ENCODE measurements at regions not wholly inside any gene's neighbourhood (a gene's known extent, or its start where the extent isn't known, plus 50 kb on each side); places are given as distances from the start of the nearest gene placed in this dataset.

- DNase-seq, result no peak
These were observed 490.4 kb upstream of the CFAP20DC start for GRCh38 chr3:59540241-59540640.

DNA sequence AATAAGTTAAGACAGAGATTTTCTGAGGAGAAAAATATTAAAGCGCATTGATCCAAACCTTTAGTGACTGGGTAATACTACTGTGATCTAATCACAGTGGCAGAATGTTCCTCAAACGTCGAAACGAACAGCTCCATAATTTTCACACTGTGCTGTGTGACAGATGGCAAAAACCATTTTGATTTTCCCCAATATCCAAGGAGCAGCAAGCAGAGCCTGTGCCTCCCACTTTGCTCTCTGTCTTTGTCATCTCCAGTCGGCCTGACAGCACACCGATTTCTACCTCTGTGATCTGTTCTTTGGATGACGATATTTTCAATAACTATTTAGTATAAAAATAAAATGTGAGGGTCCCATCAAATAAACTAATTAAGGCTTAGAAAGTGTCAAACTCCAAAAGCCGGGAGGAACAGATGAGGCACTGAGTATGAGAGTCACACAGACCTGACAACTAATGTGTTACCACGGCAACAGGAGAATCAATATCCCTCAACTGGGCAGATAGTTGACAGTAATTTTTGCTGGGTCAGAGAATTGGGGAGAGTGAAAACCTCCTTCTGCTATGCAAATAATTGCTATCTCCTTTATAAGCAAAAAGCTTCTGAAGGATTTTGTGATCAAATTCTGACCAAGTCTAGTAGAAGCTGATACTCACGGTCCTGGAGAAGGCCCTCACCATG, 489.1 kb upstream of the CFAP20DC start:
- DNase-seq, result no peak

DNA sequence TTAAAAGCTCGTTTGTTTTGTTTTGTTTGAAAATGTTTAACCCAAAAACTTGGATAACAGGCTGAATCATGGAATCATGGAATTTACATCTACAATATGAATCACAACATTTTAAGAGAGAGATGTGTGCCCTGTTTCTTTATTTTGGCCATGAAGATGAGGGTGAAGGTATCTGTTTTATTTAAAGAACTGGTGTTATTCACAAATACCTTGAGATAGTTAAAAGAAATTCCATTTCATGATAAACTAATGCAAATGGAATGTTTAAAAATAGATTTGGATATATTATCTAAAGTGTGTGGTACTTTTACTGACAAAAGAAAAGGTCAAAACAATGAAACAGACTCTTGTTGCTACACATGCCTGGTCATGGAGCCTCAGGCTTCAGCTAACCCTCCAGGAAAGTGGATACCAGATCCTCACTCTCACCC, 486.0 kb upstream of the CFAP20DC start:
- DNase-seq, result no peak

DNA sequence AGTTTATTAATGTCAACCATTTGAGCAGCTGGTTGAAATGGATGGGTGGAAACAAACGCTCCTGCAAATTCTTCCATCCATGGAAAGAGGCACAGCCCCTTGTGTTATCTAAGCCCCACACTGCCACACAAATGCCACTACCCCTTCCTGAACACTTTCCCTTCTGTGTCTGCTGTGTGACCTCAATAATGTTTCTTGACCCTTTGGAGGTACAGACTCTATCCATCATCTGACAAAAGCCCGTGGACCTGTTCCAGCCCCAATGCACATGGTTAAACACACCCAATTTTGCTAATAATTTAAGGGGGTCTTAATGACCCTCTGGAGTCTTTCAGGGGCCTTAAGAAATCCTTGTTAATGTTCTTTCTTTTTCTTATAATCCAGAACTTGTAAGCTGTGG, 482.2 kb upstream of the CFAP20DC start:
- no peak for DNase-seq

- DNase-seq, result no peak
These were observed 481.4 kb upstream of the CFAP20DC start for GRCh38 chr3:59531066-59531745.

DNA sequence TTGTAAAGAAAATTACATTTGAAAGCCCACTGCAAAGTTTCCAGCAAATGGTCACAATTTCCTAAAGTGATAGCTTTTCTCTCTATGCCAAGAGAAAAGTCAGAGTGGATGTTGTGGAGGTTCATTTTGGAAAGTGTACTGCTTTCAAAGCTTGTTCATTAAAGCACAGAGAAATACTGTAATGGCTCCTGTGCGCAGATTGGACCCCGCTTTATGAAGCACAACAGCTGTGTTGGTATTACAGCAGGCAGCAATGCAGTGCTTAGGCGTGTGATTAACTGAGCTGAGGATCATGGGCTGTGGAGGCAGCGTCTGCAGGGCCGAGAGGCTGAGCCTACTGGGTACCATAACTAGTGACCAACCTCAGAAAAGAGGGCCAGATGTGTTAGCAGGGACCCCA, 478.4 kb upstream of the CFAP20DC start:
- DNase-seq, result no peak

- no peak for DNase-seq
These were observed 477.7 kb upstream of the CFAP20DC start for GRCh38 chr3:59527493-59527892.

GRCh38 chr3:59526999-59527398, 477.2 kb upstream of the CFAP20DC start:
- no peak for DNase-seq

DNA sequence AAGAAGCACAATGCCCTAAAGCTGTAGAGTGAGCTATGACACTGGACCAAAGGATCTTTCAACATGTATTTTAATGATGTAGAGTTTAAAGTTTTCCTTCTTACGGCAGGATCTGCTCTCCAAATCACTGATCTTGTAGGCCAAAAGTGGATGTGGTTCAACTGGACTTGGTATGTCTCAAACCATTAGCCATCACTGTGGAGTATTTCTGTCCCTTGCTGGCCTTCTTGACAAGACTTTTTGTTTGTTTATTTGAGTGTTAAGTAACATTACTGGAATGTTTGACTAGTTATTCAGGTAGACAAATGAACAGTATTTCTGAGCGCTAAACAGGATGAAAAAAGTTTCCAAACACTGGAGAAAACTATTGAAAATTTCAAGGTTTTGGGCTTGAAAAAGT, 472.7 kb upstream of the CFAP20DC start:
- no peak for DNase-seq

- no peak for DNase-seq
These were observed 469.3 kb upstream of the CFAP20DC start for GRCh38 chr3:59519094-59519493.

DNA sequence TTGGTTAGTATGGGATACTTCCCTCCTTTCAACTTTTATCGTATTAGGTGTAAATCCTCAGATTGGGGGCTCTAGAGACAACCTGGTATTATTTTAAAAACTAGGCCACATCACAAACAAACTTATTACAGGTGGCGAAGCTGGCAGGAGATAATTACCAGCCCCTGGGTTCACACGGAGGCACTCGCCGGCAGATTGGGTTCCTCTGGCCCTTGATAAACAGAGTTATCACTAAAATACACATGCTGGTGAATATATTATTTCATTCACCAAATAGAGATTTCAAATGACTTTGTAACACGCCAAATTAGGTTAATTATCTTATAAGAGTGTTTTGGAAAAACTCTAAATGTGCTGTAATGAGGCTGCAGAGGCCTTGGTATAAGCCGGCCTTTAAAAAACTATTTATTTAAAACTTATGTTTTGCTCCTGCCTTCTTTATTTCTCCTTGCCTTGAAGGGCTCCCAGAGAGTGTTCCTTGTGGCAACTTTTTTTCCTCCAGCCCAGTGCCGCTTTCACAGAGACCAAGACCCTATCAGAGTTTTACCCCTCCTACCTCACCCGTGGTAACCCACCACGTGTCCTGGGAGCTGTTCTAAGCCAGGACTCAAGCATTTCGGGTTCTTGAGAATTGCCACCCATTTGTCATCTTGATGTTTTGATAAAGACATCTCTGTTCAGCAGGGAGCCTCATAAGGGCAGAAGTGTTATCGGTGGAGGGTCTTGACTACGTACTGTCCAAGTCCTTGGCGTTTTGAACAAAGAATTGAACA, 468.6 kb upstream of the CFAP20DC start:
- no peak for DNase-seq

GRCh38 chr3:59517388-59517787, 467.6 kb upstream of the CFAP20DC start:
- no peak for DNase-seq

DNA sequence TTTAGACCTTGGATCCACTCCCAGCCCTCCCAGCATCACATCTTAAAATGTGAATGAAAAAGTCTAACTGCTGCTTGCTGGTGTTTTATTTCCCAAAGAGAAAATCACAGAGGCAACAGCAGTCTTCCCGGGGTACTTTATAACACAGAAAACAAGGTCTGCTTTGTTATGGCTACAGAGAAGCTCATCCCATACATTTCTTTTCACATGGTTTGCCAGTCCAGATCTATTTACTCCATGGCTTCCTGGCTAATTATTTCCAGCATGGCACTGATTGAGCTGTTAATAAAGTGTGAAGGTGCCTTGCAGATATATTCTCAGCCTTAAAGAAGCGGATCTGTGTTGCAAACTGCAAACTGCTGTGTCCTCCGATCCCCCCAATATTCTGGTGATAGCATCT, 466.1 kb upstream of the CFAP20DC start:
- DNase-seq, result no peak

DNA sequence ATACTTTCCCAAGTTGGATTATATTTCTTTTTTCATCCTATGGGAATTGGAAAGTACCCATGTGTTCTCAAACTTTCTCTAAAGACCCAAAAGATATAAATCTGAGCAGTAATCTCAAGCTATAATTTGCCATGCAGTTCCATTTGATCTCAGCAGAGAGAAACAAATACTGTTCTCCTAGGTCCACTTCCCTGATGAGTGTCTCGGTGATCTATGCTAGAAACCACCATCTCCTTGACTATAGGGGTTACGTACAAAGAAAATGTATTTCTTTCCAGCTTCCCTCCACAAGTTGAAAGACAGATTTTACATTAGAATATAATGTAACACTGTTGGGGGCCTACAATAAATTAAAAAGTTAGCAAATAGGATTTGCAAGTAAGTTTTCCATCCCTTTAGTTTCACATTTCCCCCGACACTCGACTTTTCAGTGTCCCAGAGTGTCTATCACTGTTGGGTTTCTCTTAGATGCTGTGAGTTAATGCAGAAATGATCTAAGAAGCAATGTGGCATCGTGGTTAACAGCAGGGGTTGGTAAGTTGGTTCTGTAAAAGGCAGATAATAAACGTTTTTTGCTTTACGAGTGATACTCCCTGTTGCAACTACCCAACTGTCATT, 465.1 kb upstream of the CFAP20DC start:
- DNase-seq, result no peak

- DNase-seq, result no peak
These were observed 463.7 kb upstream of the CFAP20DC start for GRCh38 chr3:59513570-59513969.

- no peak for DNase-seq
These were observed 462.2 kb upstream of the CFAP20DC start for GRCh38 chr3:59512066-59512465.

DNA sequence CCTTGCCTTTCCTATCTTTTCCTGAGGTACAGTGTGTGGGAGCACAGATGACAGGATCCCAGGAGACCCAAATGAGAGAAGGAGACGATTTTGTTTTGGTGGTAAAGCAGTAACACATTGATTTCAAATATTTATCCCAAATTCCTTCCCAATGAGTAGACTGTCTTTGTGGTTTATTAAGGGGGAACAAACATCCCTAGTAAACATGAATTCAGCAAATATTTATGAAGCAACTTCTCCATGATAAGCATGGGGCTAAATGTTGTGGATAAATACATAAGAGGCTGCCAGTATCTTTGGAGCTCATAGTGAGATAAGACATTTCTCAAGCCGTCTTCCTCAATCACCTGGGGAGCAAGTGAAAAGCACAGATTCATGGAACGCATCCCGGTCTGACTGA, 460.8 kb upstream of the CFAP20DC start:
- no peak for DNase-seq

DNA sequence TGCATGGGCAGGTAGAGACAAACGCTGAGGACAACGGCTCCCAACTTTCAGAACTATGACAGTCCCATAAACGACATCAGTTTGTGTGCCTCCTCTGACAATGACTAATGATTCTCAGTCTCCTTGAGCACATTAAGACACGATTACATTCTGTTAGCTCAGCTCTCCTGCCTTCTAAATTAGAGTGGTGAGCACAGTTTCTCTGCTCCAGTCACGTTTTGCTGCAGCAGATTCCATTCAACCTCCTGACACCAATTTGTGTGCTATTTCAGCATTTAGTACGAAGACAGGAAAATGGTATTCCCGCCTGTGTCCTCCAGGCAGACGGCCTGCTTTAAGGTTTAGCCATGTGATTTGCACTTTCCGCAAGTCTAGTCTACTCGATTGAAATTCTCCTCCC, 458.4 kb upstream of the CFAP20DC start:
- DNase-seq, result no peak

DNA sequence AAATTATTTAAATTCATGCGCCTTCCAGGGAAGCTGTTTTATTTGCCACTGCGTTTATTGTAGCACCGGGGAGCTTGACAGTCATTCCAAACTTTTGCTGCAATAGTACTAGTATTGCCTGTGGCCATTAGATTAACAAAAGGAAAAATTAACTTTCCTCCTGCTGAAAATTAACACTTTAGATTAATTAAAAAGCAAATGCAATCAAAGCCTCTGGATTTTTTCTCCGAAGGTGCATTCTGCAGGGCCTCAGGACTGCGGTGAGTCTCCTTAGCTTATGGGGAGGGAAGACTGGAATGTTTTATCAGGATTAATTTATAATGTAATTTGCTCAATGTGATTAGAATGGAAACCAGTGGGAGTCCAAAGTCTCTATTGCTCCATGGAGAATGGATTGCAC, 456.4 kb upstream of the CFAP20DC start:
- no peak for DNase-seq

DNA sequence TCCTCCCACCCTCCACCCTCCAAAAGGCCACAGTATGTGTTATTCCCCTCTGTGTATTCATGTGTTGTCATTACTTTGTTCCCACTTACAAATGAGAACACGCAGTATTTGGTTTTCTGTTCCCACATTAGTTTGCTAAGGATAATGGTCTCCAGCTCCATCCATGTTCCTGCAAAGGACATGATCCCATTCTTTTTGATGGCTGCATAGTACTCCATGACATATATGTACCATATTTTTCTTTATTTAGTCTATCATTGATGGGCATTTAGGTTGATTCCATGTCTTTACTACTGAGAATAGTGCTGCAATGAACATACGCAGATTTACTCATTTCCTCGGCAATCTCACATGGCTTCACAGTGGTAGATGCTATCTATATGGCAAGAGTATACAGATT, 453.6 kb upstream of the CFAP20DC start:
- DNase-seq, result no peak

DNA sequence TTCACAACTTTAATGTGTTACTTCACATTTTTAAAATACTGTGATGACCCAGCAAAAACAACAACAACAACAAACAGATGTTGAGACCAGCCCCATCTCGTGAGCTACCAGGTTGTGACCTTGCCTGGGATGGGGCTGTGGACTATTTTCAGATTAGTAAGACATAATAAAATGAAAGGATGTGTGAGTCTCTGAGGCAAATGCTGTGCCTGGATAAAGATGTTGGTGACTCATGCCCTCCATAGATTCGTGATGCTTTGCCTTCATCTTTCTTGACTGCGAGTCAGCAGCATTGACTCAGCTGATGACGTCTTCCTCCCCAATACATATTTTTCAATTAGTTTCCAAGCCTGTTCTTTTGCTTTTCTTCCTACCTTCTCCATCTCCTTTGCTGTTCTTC, 453.0 kb upstream of the CFAP20DC start:
- no peak for DNase-seq

DNA sequence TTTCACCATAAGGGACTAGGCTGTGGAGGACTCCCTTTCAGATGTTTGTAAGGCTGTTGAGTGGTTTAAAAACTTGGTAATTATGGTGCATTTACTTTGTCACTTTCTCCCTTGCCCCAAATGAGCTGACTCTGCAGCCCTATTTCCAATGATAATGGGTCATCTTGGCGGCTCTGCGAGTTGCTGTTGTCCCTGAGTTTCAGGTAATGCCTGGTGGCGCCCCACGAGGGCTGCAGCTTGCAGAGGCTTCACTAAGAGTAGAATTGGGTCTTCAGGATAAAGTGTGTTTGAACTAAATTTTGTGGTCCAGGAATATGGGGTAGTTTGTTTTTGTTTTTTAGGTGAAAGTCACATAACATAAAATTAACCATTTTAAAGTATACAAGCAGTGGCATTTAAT, 450.1 kb upstream of the CFAP20DC start:
- no peak for DNase-seq

DNA sequence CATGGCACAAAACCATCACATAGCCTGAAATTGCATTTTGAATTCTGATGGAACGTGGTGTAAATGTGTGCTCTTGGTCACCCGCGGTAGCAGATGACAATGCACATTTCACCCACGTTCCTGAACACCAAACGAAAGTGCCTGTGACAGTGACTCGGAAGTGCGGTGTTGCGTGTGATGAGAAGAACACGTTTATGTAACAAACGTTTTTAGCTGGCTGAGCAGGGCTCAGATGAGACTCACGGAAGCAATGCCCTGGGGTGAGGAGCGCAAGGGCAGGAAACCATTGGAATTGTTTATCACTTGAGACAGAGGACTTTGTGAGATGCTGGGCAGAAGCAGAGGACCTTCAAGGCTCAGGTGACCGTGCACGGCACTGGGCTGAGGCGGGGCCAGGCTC, 449.2 kb upstream of the CFAP20DC start:
- no peak for DNase-seq

DNA sequence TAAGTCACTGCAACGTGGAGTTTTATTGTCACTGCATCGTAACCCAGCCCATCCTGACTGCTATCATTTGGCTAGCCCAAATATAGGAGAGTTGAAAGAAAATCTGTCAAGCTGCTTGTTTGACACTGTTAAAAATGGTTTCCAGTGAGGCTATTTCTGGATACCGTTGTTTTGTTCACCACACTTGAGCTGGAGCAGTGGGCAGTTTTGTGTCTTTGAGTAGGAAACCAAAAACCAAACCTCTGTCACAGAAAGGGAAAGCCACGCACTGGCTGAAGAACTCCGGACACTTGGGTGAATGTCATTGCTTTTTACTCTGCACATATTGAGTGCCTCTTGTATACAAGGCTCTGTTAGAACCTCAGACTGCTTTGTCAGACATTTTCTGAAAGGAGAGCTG, 446.4 kb upstream of the CFAP20DC start:
- DNase-seq, result no peak
